UCSD-AML1 (cell line): ENCODE measurements at regions not wholly inside any gene's neighbourhood (a gene's known extent, or its start where the extent isn't known, plus 50 kb on each side); places are given as distances from the start of the nearest gene placed in this dataset.
A peak's percentile ranks its signal among the peaks of the same experiment; 100 is the strongest.

Experiments
- DNase-seq: peaks from one replicate; lab custom pipeline; 2025; ENCODE audit not compliant: unreplicated experiment; lab: John Stamatoyannopoulos, UW

GRCh38 chr2:56613254-56613653 is 429.5 kb downstream of the CCDC85A start:
- no peak for DNase-seq

- no peak for DNase-seq
These were observed 430.1 kb downstream of the CCDC85A start for GRCh38 chr2:56613920-56614319.

GRCh38 chr2:56615760-56616159 is 432.0 kb downstream of the CCDC85A start:
- DNase-seq, result no peak

GRCh38 chr2:56624181-56624580 is 440.4 kb downstream of the CCDC85A start:
- DNase-seq, result no peak

- DNase-seq, result no peak
These were observed 443.1 kb downstream of the CCDC85A start for GRCh38 chr2:56626927-56627326.

GRCh38 chr2:56630286-56630685 is 446.5 kb downstream of the CCDC85A start:
- no peak for DNase-seq

- no peak for DNase-seq
These were observed 464.2 kb downstream of the CCDC85A start for GRCh38 chr2:56647997-56648396.

- DNase-seq, result no peak
These were observed 465.0 kb downstream of the CCDC85A start for GRCh38 chr2:56648802-56649201.

GRCh38 chr2:56654936-56655335 is 471.1 kb downstream of the CCDC85A start:
- no peak for DNase-seq

- DNase-seq, result no peak
These were observed 473.0 kb downstream of the CCDC85A start for GRCh38 chr2:56656826-56657225.

GRCh38 chr2:56666777-56667176 is 483.0 kb downstream of the CCDC85A start:
- no peak for DNase-seq

- DNase-seq, result peak; percentile 4
These were observed 488.3 kb downstream of the CCDC85A start for GRCh38 chr2:56671973-56672569.

- DNase-seq, result no peak
These were observed 490.3 kb downstream of the CCDC85A start for GRCh38 chr2:56674084-56674483.

GRCh38 chr2:56676966-56677365 is 493.2 kb downstream of the CCDC85A start:
- DNase-seq, result no peak

- DNase-seq, result no peak
These were observed 497.3 kb downstream of the CCDC85A start for GRCh38 chr2:56680971-56681631.

GRCh38 chr2:56681659-56682396 is 498.0 kb downstream of the CCDC85A start:
- DNase-seq, result no peak

- DNase-seq, result no peak
These were observed 498.6 kb downstream of the CCDC85A start for GRCh38 chr2:56682397-56682760.

GRCh38 chr2:56684327-56684726 is 500.5 kb downstream of the CCDC85A start:
- DNase-seq, result no peak

GRCh38 chr2:56685205-56685604 is 501.4 kb downstream of the CCDC85A start:
- no peak for DNase-seq

GRCh38 chr2:56687169-56687568 is 503.4 kb downstream of the CCDC85A start:
- DNase-seq, result no peak

- no peak for DNase-seq
These were observed 504.9 kb downstream of the CCDC85A start for GRCh38 chr2:56688661-56689060.

GRCh38 chr2:56693501-56693900 is 509.7 kb downstream of the CCDC85A start:
- no peak for DNase-seq
